Activated CD4-positive, alpha-beta T cell treated with anti-CD3 and anti-CD28 coated beads for 1 hour (primary cell): ENCODE measurements at regions not wholly inside any gene's neighbourhood (a gene's known extent, or its start where the extent isn't known, plus 50 kb on each side); places are given as distances from the start of the nearest gene placed in this dataset.

Experiments used
- DNase-seq: peaks from one replicate; pipeline ENCODE4 v3.0.0-alpha.2; 2020

GRCh38 chr2:211068108-211068780 lies 511.8 kb downstream of the CPS1 start:
- no peak for DNase-seq

GRCh38 chr2:211070547-211070946 lies 514.1 kb downstream of the CPS1 start:
- no peak for DNase-seq

GRCh38 chr2:211077216-211077767 lies 520.9 kb downstream of the CPS1 start:
- no peak for DNase-seq

- DNase-seq, result no peak
These were observed 528.0 kb downstream of the CPS1 start for GRCh38 chr2:211084352-211084751.

- DNase-seq, result no peak
These were observed 528.8 kb downstream of the CPS1 start for GRCh38 chr2:211085056-211085680.

- DNase-seq, result no peak
These were observed 529.6 kb downstream of the CPS1 start for GRCh38 chr2:211086049-211086448.

GRCh38 chr2:211089127-211089526 lies 532.7 kb downstream of the CPS1 start:
- DNase-seq, result no peak

GRCh38 chr2:211093743-211094303 lies 537.4 kb downstream of the CPS1 start:
- DNase-seq, result no peak

- no peak for DNase-seq
These were observed 547.6 kb downstream of the CPS1 start for GRCh38 chr2:211103989-211104388.

GRCh38 chr2:211113334-211114175 lies 557.2 kb downstream of the CPS1 start:
- DNase-seq, result no peak

- DNase-seq, result no peak
These were observed 558.5 kb downstream of the CPS1 start for GRCh38 chr2:211114826-211115455.

- DNase-seq, result no peak
These were observed 560.6 kb downstream of the CPS1 start for GRCh38 chr2:211117026-211117425.

- no peak for DNase-seq
These were observed 569.9 kb downstream of the CPS1 start for GRCh38 chr2:211126256-211126655.

GRCh38 chr2:211127501-211127900 lies 571.1 kb downstream of the CPS1 start:
- DNase-seq, result no peak

- no peak for DNase-seq
These were observed 571.9 kb downstream of the CPS1 start for GRCh38 chr2:211128287-211128686.

GRCh38 chr2:211129798-211130197 lies 573.4 kb downstream of the CPS1 start:
- no peak for DNase-seq

GRCh38 chr2:211132046-211132445 lies 575.6 kb downstream of the CPS1 start:
- DNase-seq, result no peak

GRCh38 chr2:211132573-211132972 lies 576.2 kb downstream of the CPS1 start:
- no peak for DNase-seq

- no peak for DNase-seq
These were observed 577.4 kb downstream of the CPS1 start for GRCh38 chr2:211133766-211134165.

GRCh38 chr2:211138551-211138950 lies 582.2 kb downstream of the CPS1 start:
- no peak for DNase-seq

GRCh38 chr2:211141646-211142045 lies 585.2 kb downstream of the CPS1 start:
- no peak for DNase-seq

GRCh38 chr2:211144078-211144477 lies 587.7 kb downstream of the CPS1 start:
- DNase-seq, result no peak
